AG04449 (cell line): ENCODE measurements at regions not wholly inside any gene's neighbourhood (a gene's known extent, or its start where the extent isn't known, plus 50 kb on each side); places are given as distances from the start of the nearest gene placed in this dataset.

Experiments
- CTCF ChIA-PET: fragments of 350-600 bp; formaldehyde crosslinking; extraction: SDS; loops from one replicate; lab custom pipeline; 2021; ENCODE audit warnings: antibody characterized with exemption; lab: Yijun Ruan, JAX
- POLR2A ChIA-PET: fragments of 400-600, 350-600 bp; formaldehyde crosslinking; extraction: SDS; loops from one replicate; lab custom pipeline; 2020; ENCODE audit warnings: antibody characterized with exemption, inconsistent platforms; lab: Yijun Ruan, JAX
- DNase-seq: peaks from one replicate; pipeline ENCODE4 v3.0.0-alpha.2; 2010; ENCODE audit warnings: low read depth, low spot score
- H3K4me3 ChIP-seq: 2 replicates; pipeline ENCODE4 v1.5.1; 2011; ENCODE audit warnings: low read depth, mild to moderate bottlenecking, control low read depth, low read length
- TF ChIP-seq, protein P1 (sequence below): IDR thresholded peaks from one replicate; pipeline ENCODE4 v1.5.1; 2011; ENCODE audit warnings: mild to moderate bottlenecking, moderate library complexity, low read length, control low read depth, inconsistent platforms; ENCODE audit not compliant: insufficient read depth; ENCODE audit errors: missing control alignments

DNA sequence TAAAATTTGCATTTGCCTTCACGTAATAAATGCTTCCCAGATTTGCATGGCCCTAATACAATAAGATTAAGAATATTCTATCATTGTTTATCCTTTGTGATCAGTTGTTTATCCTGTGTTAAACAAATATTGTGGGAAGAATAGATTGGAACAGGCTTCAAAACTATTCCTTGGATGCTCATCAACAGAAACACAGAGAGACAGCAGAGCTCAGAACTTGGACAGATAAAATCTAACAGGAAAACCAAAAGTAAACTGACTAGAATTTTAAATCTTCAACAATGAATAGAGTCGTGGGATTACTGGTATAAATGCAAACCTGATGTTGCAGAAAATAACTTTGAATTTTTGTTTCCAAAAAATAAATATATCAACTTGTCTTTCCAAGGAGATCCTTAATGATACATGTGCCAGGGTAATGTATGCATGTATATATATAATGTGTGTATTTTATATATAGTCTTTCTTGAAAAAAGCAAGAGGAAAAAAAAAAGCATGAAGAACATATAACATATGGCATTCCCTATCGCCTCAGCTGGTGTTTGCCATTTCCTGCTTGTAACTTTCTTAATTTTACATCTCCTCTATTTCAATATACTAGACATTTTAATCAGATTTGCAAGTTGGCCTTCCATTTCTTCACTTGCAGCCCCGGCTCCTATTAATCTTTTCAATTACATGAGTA is 59.9 kb upstream of the TANK start:
- CTCF ChIA-PET = interaction anchor here (1.0 kb wide), 1 partner anchor 9 kb away, joined by 4 read pairs; no protein-coding TSS in a partner anchor
- TF ChIP-seq, protein P1, sequence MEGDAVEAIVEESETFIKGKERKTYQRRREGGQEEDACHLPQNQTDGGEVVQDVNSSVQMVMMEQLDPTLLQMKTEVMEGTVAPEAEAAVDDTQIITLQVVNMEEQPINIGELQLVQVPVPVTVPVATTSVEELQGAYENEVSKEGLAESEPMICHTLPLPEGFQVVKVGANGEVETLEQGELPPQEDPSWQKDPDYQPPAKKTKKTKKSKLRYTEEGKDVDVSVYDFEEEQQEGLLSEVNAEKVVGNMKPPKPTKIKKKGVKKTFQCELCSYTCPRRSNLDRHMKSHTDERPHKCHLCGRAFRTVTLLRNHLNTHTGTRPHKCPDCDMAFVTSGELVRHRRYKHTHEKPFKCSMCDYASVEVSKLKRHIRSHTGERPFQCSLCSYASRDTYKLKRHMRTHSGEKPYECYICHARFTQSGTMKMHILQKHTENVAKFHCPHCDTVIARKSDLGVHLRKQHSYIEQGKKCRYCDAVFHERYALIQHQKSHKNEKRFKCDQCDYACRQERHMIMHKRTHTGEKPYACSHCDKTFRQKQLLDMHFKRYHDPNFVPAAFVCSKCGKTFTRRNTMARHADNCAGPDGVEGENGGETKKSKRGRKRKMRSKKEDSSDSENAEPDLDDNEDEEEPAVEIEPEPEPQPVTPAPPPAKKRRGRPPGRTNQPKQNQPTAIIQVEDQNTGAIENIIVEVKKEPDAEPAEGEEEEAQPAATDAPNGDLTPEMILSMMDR = no peak
- no peak for DNase-seq
- no peak overlapping the region for H3K4me3 ChIP-seq
- POLR2A ChIA-PET = no interaction called here

DNA sequence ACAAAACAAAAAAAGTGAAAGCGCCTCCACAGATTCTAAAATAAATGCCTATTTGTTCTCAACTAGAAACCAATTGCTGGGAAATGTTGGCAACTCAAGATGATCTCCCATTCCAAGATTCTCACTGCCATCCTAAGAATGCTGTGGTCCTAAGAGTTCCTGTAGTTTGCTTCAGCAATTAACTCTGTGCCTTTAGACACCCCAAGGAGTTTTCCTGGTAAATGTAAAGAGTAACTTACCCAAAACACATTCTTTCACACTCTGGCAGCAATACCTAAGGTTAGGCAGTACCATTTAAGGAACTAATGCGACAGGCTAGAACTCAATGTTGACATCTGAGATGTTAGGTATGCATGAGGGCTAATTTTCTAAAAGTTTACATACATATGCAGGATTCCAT is 58.8 kb upstream of the TANK start:
- ChIA-PET POLR2A (no interaction called here), CTCF (no interaction called here)
- no peak overlapping the region for H3K4me3 ChIP-seq
- peak; percentile 31 for DNase-seq
- TF ChIP-seq, protein P1 = no peak

DNA sequence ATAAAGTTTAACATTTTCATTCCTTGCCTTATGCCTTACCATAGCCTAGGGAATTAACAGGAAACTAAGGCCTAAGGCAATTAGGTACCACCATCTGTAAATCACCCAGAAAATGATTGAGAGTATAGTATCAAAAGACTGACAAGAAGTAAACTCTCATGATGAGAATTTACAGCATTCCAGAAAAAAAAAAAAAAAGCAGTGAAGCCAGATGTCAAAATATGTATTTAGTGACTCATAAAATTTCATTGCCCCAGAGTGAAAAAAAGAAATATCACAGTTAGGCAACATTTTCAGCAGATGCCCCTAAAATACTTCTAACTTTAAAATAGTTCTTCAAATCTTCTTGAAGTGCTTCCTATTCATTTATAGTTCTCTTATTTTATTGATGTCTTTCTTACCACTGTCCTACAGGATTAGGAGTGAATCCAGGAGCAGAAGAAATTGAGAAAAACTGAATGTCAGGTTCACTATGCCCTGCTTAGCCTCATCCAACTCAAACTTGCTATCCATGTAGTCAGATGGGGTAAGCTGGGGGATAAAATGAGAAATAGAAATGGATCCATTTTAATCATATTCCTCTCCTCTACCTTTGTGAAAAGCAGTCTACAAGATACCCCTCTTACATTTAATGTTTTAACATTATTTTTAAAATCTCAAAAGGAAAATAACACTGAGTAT is 57.3 kb upstream of the TANK start:
- ChIA-PET CTCF (interaction anchor here (0.7 to 1.5 kb wide), 3 partner anchors 12 to 40 kb away, joined by 3 to 4 read pairs (median 4); no protein-coding TSS in a partner anchor), POLR2A (no interaction called here)
- no peak for DNase-seq
- H3K4me3 ChIP-seq = no peak overlapping the region
- TF ChIP-seq, protein P1 = no peak

DNA sequence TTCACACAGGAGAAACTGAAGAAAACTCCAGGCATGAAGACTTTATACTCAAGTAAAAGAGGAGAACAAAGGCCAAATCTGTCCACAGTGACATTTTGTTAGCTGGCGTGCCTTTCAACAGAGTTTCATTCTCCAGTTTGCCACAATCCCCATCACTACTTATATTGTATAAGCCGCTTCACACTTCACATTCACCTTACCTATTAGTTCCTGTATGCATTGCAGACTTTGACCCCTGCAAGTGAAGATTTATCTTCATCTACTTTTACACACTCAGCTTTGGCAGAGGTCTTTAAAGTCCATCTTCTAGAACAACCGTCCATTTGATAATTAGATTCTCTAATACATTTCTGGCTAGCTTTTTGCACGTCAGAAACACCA is 56.8 kb upstream of the TANK start:
- TF ChIP-seq, protein P1 = no peak
- CTCF ChIA-PET = interaction anchor here (1.3 to 1.5 kb wide), 2 partner anchors 11 to 40 kb away, joined by 3 to 4 read pairs; no protein-coding TSS in a partner anchor
- DNase-seq = no peak
- POLR2A ChIA-PET = no interaction called here
- no peak overlapping the region for H3K4me3 ChIP-seq

DNA sequence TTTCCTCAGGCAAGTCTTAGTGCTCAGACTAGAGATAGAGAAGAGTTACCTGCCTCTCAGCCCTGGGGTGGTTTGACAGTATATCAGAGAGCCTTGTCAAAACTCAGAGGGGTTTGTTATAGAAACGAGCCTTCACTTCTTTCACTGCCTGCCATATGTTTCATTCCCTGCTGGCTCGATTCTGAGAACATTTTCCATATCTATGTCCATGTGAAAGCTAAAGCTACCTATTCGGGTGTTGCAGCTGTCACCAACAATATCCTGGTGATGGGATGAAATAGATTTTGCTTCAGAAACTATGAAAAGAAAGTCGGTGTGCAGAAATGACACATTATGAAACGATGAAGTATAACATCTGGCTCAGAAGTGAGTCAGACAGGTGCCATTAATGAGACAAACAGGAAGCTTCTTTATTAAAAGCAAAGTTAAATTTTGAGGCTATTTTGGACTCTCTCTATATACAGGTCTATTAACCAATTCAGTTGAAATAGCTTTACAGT is 56.1 kb upstream of the TANK start:
- no peak for DNase-seq
- POLR2A ChIA-PET = no interaction called here
- no peak overlapping the region for H3K4me3 ChIP-seq
- CTCF ChIA-PET = interaction anchor here (1.3 to 1.5 kb wide), 2 partner anchors 10 to 41 kb away, joined by 3 to 4 read pairs; no protein-coding TSS in a partner anchor
- TF ChIP-seq, protein P1 = no peak

DNA sequence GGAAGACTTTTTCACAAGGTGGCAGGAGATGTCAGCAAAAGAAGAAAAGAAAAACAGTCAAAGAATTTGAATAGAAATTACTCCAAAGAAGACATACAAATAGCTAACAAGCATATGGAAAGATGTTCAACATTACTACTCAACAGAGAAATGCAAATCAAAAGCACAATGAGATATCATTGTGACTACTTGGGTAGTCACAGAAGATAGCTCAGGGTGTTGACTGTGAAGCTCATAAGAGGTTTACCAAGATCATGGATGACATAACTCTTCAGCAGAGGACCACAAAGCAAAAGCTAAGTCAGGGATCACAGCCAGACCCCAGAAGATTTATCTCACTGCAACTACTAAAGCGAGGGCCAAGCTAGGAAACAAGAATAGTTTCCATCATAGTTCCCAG is 53.0 kb upstream of the TANK start:
- DNase-seq = no peak
- CTCF ChIA-PET = interaction anchor here (1.3 kb wide), 1 partner anchor 9 kb away, joined by 3 read pairs; no protein-coding TSS in a partner anchor
- POLR2A ChIA-PET = no interaction called here
- H3K4me3 ChIP-seq = no peak overlapping the region
- TF ChIP-seq, protein P1 = no peak
